Testis (tissue), 2 donors: ENCODE measurements at regions not wholly inside any gene's neighbourhood (a gene's known extent, or its start where the extent isn't known, plus 50 kb on each side); places are given as distances from the start of the nearest gene placed in this dataset.

Source experiments
- DNase-seq: peaks from one replicate; pipeline ENCODE4 v3.0.0-alpha.2; 2019
- H3K27ac ChIP-seq, 2 donors: fragments of 200-600 bp; sonication (generic); one replicate each; pipeline ENCODE4 v1.5.1; 2019
- H3K27me3 ChIP-seq: fragments of 200-600 bp; sonication (generic); one replicate; pipeline ENCODE4 v1.5.1; 2019
- H3K36me3 ChIP-seq: fragments of 200-600 bp; sonication (generic); one replicate; pipeline ENCODE4 v1.5.1; 2017; ENCODE audit warnings: low read depth; ENCODE audit errors: missing control alignments
- H3K4me1 ChIP-seq: fragments of 200-600 bp; sonication (generic); one replicate; pipeline ENCODE4 v1.5.1; 2019
- H3K4me3 ChIP-seq, 2 donors: fragments of 200-600 bp; sonication (generic); one replicate each; pipeline ENCODE4 v1.5.1; 2017 to 2019
- H3K9me3 ChIP-seq: fragments of 200-600 bp; sonication (generic); one replicate; pipeline ENCODE4 v1.5.1; 2017
- POLR2A ChIP-seq: fragments of 450-650 bp; IDR thresholded peaks from one replicate; pipeline ENCODE4 v1.6.1; 2017; ENCODE audit warnings: antibody characterized with exemption, mild to moderate bottlenecking, moderate library complexity
- WGBS, 2 donors: methylation state at CpG; one replicate each; pipeline ENCODE4 v1.1.5; 2018; 5-methylcytosine and 5-hydroxymethylcytosine counted together
- intact Hi-C: fragments of 100-400 bp; cut with DNase I; formaldehyde crosslinking; loops from one replicate; pipeline ENCODE4 v1.15.1; 2023; ENCODE audit warnings: low total_unique reads
- TF ChIP-seq, protein P1 (sequence below), 3 experiments: fragments of 450-650 bp in 2 of 3; fragments of 200-600 bp in 1 of 3; sonication (generic) in 1 of 3; IDR thresholded peaks; one replicate each; pipeline ENCODE4 v1.5.1; 2016 to 2019; ENCODE audit warnings: antibody characterized with exemption in 3 of 3, mild to moderate bottlenecking in 2 of 3, moderate library complexity in 1 of 3

GRCh38 chr16:9495824-9496223 is 404.4 kb downstream of the HAPSTR1 start:
- no peaks in the 10 kb centered on the region for H3K27me3 ChIP-seq
- DNase-seq, result no peak
- no peak overlapping the region for H3K27ac ChIP-seq
- intact Hi-C loops, result no loop called here
- H3K9me3 ChIP-seq, result no peaks in the 10 kb centered on the region
- H3K4me1 ChIP-seq, result no peaks in the 10 kb centered on the region
- WGBS, 2 donors, result 66 to 67% methylated on average over 3 of the region's 3 CpGs
- no peak overlapping the region for H3K4me3 ChIP-seq
- H3K36me3 ChIP-seq, result no peaks in the 10 kb centered on the region
- TF ChIP-seq, protein P1, sequence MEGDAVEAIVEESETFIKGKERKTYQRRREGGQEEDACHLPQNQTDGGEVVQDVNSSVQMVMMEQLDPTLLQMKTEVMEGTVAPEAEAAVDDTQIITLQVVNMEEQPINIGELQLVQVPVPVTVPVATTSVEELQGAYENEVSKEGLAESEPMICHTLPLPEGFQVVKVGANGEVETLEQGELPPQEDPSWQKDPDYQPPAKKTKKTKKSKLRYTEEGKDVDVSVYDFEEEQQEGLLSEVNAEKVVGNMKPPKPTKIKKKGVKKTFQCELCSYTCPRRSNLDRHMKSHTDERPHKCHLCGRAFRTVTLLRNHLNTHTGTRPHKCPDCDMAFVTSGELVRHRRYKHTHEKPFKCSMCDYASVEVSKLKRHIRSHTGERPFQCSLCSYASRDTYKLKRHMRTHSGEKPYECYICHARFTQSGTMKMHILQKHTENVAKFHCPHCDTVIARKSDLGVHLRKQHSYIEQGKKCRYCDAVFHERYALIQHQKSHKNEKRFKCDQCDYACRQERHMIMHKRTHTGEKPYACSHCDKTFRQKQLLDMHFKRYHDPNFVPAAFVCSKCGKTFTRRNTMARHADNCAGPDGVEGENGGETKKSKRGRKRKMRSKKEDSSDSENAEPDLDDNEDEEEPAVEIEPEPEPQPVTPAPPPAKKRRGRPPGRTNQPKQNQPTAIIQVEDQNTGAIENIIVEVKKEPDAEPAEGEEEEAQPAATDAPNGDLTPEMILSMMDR (IDR thresholded peaks at IDR 0.05), result no peak
- TF ChIP-seq POLR2A, result no peak

DNA sequence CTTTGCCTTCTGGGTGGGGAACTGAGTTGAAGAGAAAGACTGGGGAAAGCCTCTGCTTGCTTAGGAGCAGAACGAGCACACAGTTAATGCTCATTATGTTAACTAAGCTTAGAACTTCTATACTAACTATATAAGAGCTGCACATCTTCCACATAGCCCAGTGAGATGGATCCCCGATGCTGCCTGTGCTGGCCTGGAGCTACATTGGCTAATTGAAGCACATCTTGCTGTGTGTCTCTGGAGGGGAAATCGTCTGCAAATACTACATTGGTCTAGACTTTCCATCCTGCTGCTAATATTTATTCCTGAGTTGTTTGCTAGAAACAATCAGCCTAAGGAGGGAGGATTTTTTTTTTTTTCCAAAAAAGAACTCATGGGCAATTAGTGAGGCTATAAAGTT is 406.3 kb downstream of the HAPSTR1 start:
- no peaks in the 10 kb centered on the region for H3K36me3 ChIP-seq
- H3K9me3 ChIP-seq, result no peaks in the 10 kb centered on the region
- no peaks in the 10 kb centered on the region for H3K4me1 ChIP-seq
- intact Hi-C loops, result no loop called here
- H3K27me3 ChIP-seq, result no peaks in the 10 kb centered on the region
- WGBS, 2 donors, result 65 to 82% methylated on average over 3 of the region's 3 CpGs
- no peak for TF ChIP-seq POLR2A
- TF ChIP-seq, protein P1 (IDR thresholded peaks at IDR 0.05), result no peak
- no peak overlapping the region for H3K27ac ChIP-seq
- no peak overlapping the region for H3K4me3 ChIP-seq
- DNase-seq, result no peak

GRCh38 chr16:9499941-9500593 is 408.6 kb downstream of the HAPSTR1 start:
- DNase-seq, result no peak
- 23 to 25% methylated on average over 1 of the region's 1 CpG for WGBS, 2 donors
- Histone ChIP-seq H3K27ac (no peak overlapping the region), H3K36me3 (no peaks in the 10 kb centered on the region), H3K27me3 (no peaks in the 10 kb centered on the region), H3K9me3 (no peaks in the 10 kb centered on the region), H3K4me1 (no peaks in the 10 kb centered on the region), H3K4me3 (no peak overlapping the region)
- intact Hi-C loops, result no loop called here
- TF ChIP-seq, protein P1 (IDR thresholded peaks at IDR 0.05), result no peak
- TF ChIP-seq POLR2A, result no peak

DNA sequence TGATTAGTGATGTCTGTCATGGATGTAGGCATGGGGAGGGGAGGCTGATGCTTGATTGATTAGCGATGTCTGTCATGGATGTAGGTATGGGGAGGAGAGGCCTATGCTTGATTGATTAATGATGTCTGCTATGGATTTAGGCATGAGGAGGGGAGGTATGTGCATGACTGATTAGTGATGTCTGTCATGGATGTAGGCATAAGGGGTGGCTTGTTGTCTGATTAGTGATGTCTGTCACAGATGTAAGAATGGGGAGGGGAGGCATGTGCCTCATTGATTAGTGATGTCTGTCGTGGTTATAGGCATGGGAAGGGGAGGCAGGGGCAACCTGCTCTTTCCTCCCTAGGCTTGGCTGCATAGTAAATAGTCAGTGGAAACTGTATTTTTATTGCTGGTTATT is 409.4 kb downstream of the HAPSTR1 start:
- H3K9me3 ChIP-seq, result no peaks in the 10 kb centered on the region
- no peak overlapping the region for H3K4me3 ChIP-seq
- no peak overlapping the region for H3K27ac ChIP-seq
- TF ChIP-seq POLR2A, result no peak
- TF ChIP-seq, protein P1 (IDR thresholded peaks at IDR 0.05), result no peak
- intact Hi-C loops, result no loop called here
- WGBS, 2 donors, result 71 to 74% methylated on average over 2 of the region's 2 CpGs
- no peaks in the 10 kb centered on the region for H3K4me1 ChIP-seq
- no peaks in the 10 kb centered on the region for H3K27me3 ChIP-seq
- no peaks in the 10 kb centered on the region for H3K36me3 ChIP-seq
- DNase-seq, result no peak
